ENCODE measurements at regions not wholly inside any gene's neighbourhood (a gene's known extent, or its start where the extent isn't known, plus 50 kb on each side); places are given as distances from the start of the nearest gene placed in this dataset.

DNA sequence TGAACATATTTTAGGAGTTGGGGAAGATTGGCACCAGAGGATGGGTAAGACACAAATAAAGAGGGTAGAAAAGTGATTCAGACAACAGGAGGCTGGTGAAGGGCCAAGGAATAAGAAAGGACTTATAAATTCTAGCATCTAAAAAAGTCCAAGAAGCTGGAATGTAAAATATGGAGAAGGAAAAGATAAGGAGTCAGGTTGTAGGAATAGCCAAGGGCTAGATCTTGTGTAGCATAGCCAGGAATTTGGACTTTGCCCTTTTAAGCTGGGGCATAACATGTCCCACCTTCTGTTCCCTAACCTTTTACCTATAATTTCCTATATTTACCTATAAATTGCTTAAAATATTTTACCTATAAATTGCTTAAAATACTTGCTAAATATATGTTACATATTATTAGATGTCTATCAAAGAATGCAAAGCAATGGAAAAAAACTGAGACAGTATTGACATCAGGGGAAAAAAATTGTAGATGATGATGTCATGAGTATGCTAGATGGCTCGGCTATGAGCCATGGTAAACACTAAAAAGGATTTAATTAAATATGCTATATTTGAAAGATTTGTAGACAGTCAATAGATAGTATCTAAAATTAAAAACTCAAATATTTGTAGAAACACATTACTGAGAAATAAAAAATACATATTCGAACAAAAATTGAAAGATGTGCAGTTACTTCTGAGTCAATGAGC is 99.7 kb upstream of the PLEKHG7 start:
- Histone ChIP-seq H3K4me3 (ENCODE audit: low read depth in 2 of 2, low read length in 1 of 2) (no peak overlapping the region), H2AFZ (ENCODE audit: low read depth) (no peak overlapping the region), H3K9me2 (no peaks in the 10 kb centered on the region), H3K9me3 (no peaks in the 10 kb centered on the region), H3K79me2 (ENCODE audit: insufficient read depth) (no peaks in the 10 kb centered on the region), H3K4me2 (no peak overlapping the region), H4K20me1 (ENCODE audit: insufficient read depth) (no peaks in the 10 kb centered on the region), H3K27me3 (ENCODE audit: insufficient read depth) (no peaks in the 10 kb centered on the region), H3F3A (replicated peaks; ENCODE audit: insufficient read depth) (peaks cover 14% of the 10 kb centered on the region), H3K4me1 (ENCODE audit: control insufficient read depth in 1 of 2, insufficient read depth in 2 of 2, low read depth in 1 of 2, low read length in 1 of 2) (no peaks in the 10 kb centered on the region), H3K36me3 (replicated peaks in 1 of 2; ENCODE audit: control insufficient read depth in 1 of 2, insufficient read depth in 2 of 2, low read length in 1 of 2) (no peaks in the 10 kb centered on the region), H3K27ac (ENCODE audit: low read depth in 2 of 2, low read length in 1 of 2) (peak overlapping the region in 1 of 2 experiments; percentile 65; a peak in 2 of 4 replicates), H3K9ac (no peak overlapping the region)
- TF ChIP-seq, protein P1, sequence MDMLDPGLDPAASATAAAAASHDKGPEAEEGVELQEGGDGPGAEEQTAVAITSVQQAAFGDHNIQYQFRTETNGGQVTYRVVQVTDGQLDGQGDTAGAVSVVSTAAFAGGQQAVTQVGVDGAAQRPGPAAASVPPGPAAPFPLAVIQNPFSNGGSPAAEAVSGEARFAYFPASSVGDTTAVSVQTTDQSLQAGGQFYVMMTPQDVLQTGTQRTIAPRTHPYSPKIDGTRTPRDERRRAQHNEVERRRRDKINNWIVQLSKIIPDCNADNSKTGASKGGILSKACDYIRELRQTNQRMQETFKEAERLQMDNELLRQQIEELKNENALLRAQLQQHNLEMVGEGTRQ (IDR thresholded peaks at IDR 0.05; ENCODE audit: borderline replicate concordance, low read depth, low read length) = no peak
- TF ChIP-seq, protein P2, sequence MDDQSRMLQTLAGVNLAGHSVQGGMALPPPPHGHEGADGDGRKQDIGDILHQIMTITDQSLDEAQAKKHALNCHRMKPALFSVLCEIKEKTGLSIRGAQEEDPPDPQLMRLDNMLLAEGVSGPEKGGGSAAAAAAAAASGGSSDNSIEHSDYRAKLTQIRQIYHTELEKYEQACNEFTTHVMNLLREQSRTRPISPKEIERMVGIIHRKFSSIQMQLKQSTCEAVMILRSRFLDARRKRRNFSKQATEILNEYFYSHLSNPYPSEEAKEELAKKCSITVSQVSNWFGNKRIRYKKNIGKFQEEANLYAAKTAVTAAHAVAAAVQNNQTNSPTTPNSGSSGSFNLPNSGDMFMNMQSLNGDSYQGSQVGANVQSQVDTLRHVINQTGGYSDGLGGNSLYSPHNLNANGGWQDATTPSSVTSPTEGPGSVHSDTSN (IDR thresholded peaks at IDR 0.05) = peak; percentile 20; the same call in 1 of the 2 replicates
- CTCF ChIA-PET = no interaction called here
- POLR2A ChIA-PET = no interaction called here
- no peak for DNase-seq
- 29% methylated on average over 2 of the region's 2 CpGs for WGBS (ENCODE audit: low lambda C conversion rate)

DNA sequence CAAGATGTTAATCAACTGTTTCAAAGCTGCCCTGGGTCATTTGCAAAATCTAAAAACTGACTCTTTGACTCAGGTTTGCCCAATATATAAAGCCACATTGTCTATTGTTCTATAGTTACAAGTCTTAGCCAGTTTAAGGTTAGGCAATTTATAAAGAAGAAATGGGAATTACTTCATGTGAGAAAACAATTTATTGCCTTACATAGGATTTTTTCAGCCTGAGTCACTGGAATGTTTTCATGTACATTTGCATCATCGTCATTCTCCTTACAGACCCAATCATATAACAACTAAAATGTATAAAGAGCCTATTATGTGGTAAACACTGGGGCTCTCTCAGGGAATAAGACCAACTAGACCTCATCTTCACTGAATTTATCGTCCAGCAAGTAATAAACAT is 100.3 kb upstream of the PLEKHG7 start:
- H3K9me2 ChIP-seq = no peaks in the 10 kb centered on the region
- WGBS (ENCODE audit: low lambda C conversion rate) = 42% methylated on average over 2 of the region's 2 CpGs
- H3K36me3 ChIP-seq (replicated peaks in 1 of 2; ENCODE audit: control insufficient read depth in 1 of 2, insufficient read depth in 2 of 2, low read length in 1 of 2) = no peaks in the 10 kb centered on the region
- no peak overlapping the region for H3K4me3 ChIP-seq (ENCODE audit: low read depth in 2 of 2, low read length in 1 of 2)
- H3K4me2 ChIP-seq = no peak overlapping the region
- H3K27me3 ChIP-seq (ENCODE audit: insufficient read depth) = no peaks in the 10 kb centered on the region
- H3K79me2 ChIP-seq (ENCODE audit: insufficient read depth) = no peaks in the 10 kb centered on the region
- no peaks in the 10 kb centered on the region for H4K20me1 ChIP-seq (ENCODE audit: insufficient read depth)
- peak overlapping the region in 1 of 2 experiments; percentile 65; a peak in 2 of 4 replicates for H3K27ac ChIP-seq (ENCODE audit: low read depth in 2 of 2, low read length in 1 of 2)
- no peak overlapping the region for H3K9ac ChIP-seq
- peaks cover 17% of the 10 kb centered on the region for H3F3A ChIP-seq (replicated peaks; ENCODE audit: insufficient read depth)
- ChIA-PET CTCF (no interaction called here), POLR2A (no interaction called here)
- DNase-seq = no peak
- H3K4me1 ChIP-seq (ENCODE audit: control insufficient read depth in 1 of 2, insufficient read depth in 2 of 2, low read depth in 1 of 2, low read length in 1 of 2) = no peaks in the 10 kb centered on the region
- no peak overlapping the region for H2AFZ ChIP-seq (ENCODE audit: low read depth)
- no peaks in the 10 kb centered on the region for H3K9me3 ChIP-seq
- 0 out of 2 replicates have a peak, but pooled peaks have one; percentile 6 for TF ChIP-seq JUND (IDR thresholded peaks at IDR 0.05)
- TF ChIP-seq, protein P3, sequence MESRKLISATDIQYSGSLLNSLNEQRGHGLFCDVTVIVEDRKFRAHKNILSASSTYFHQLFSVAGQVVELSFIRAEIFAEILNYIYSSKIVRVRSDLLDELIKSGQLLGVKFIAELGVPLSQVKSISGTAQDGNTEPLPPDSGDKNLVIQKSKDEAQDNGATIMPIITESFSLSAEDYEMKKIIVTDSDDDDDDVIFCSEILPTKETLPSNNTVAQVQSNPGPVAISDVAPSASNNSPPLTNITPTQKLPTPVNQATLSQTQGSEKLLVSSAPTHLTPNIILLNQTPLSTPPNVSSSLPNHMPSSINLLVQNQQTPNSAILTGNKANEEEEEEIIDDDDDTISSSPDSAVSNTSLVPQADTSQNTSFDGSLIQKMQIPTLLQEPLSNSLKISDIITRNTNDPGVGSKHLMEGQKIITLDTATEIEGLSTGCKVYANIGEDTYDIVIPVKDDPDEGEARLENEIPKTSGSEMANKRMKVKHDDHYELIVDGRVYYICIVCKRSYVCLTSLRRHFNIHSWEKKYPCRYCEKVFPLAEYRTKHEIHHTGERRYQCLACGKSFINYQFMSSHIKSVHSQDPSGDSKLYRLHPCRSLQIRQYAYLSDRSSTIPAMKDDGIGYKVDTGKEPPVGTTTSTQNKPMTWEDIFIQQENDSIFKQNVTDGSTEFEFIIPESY (IDR thresholded peaks at IDR 0.05; ENCODE audit: borderline replicate concordance, low read depth) = no peak

DNA sequence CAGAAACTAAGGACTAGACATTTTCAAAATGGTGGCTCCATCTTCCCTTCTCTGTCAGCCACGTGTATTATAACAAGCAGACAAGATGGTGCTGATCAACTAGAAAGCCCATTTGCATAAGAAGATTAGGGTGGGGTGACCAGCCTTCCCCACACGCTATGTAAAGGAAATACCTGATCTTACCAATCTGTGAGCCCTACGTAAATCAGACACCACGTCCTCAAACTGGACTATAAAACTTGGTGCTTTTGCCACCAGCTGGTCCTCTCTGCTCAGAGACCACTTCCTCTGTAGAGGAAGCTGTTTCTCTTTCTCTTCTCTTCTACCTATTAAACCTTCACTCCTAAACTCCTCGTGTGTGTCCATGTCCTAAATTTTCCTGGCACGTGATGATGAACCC is 101.1 kb upstream of the PLEKHG7 start:
- ChIA-PET POLR2A (no interaction called here), CTCF (no interaction called here)
- no peaks in the 10 kb centered on the region; a peak in 1 of 4 replicates for H3K4me1 ChIP-seq (ENCODE audit: control insufficient read depth in 1 of 2, insufficient read depth in 2 of 2, low read depth in 1 of 2, low read length in 1 of 2)
- WGBS (ENCODE audit: low lambda C conversion rate) = 70% methylated on average over 6 of the region's 6 CpGs
- no peak overlapping the region for H3K9ac ChIP-seq
- no peaks in the 10 kb centered on the region for H3K27me3 ChIP-seq (ENCODE audit: insufficient read depth)
- no peak overlapping the region for H3K4me3 ChIP-seq (ENCODE audit: low read depth in 2 of 2, low read length in 1 of 2)
- no peaks in the 10 kb centered on the region for H3K9me3 ChIP-seq
- no peak overlapping the region; a peak in 1 of 4 replicates for H3K27ac ChIP-seq (ENCODE audit: low read depth in 2 of 2, low read length in 1 of 2)
- H2AFZ ChIP-seq (ENCODE audit: low read depth) = no peak overlapping the region
- no peak for TF ChIP-seq FOXM1 (IDR thresholded peaks at IDR 0.05; ENCODE audit: low read depth)
- TF ChIP-seq, protein P4, sequence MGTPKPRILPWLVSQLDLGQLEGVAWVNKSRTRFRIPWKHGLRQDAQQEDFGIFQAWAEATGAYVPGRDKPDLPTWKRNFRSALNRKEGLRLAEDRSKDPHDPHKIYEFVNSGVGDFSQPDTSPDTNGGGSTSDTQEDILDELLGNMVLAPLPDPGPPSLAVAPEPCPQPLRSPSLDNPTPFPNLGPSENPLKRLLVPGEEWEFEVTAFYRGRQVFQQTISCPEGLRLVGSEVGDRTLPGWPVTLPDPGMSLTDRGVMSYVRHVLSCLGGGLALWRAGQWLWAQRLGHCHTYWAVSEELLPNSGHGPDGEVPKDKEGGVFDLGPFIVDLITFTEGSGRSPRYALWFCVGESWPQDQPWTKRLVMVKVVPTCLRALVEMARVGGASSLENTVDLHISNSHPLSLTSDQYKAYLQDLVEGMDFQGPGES (IDR thresholded peaks at IDR 0.05; ENCODE audit: low read depth, low read length) = no peak
- TF ChIP-seq RCOR1 (IDR thresholded peaks at IDR 0.05; ENCODE audit: low read length) = no peak
- TF ChIP-seq, protein P1 (IDR thresholded peaks at IDR 0.05; ENCODE audit: borderline replicate concordance, low read depth, low read length) = no peak
- TF ChIP-seq RXRA (IDR thresholded peaks at IDR 0.05; ENCODE audit: borderline replicate concordance, low read depth) = no peak
- TF ChIP-seq EZH2phosphoT487 (IDR thresholded peaks at IDR 0.05; ENCODE audit: borderline replicate concordance, low read depth) = no peak
- no peak for TF ChIP-seq GATA2 (CRISPR knock-in tag; IDR thresholded peaks at IDR 0.05)
- peaks cover 17% of the 10 kb centered on the region for H3F3A ChIP-seq (replicated peaks; ENCODE audit: insufficient read depth)
- no peak overlapping the region for H3K4me2 ChIP-seq
- no peak for DNase-seq
- H3K36me3 ChIP-seq (replicated peaks in 1 of 2; ENCODE audit: control insufficient read depth in 1 of 2, insufficient read depth in 2 of 2, low read length in 1 of 2) = no peaks in the 10 kb centered on the region
- H4K20me1 ChIP-seq (ENCODE audit: insufficient read depth) = no peaks in the 10 kb centered on the region
- no peaks in the 10 kb centered on the region for H3K79me2 ChIP-seq (ENCODE audit: insufficient read depth)
- no peaks in the 10 kb centered on the region for H3K9me2 ChIP-seq
